AG10803 (cell line): ENCODE measurements at regions not wholly inside any gene's neighbourhood (a gene's known extent, or its start where the extent isn't known, plus 50 kb on each side); places are given as distances from the start of the nearest gene placed in this dataset.

Experiments
- DNase-seq: peaks from one replicate; pipeline ENCODE4 v3.0.0; 2010; ENCODE audit warnings: low read depth
- H3K4me3 ChIP-seq: 2 replicates; pipeline ENCODE4 v1.5.1; 2011; ENCODE audit warnings: mild to moderate bottlenecking, low read length, control low read depth
- CTCF ChIP-seq: conservative IDR thresholded peaks from 2 replicates; pipeline ENCODE4 v1.5.1; 2011; ENCODE audit warnings: mild to moderate bottlenecking, low read length, control low read depth, inconsistent platforms

GRCh38 chr9:693201-694091 lies 148.1 kb upstream of the DMRT1 start:
- H3K4me3 ChIP-seq: peak overlapping the region; percentile 51
- TF ChIP-seq CTCF: peak; percentile 24; the same call in 1 of the 2 replicates
- DNase-seq: peak; percentile 93

- DNase-seq: no peak
- H3K4me3 ChIP-seq: peak overlapping the region; percentile 51
- TF ChIP-seq CTCF: no peak
Measured at GRCh38 chr9:694092-694402, 147.4 kb upstream of the DMRT1 start.

GRCh38 chr9:694403-695154 lies 146.9 kb upstream of the DMRT1 start:
- H3K4me3 ChIP-seq: peak overlapping the region; percentile 51
- peak; percentile 90 for DNase-seq

GRCh38 chr9:695252-695651 lies 146.2 kb upstream of the DMRT1 start:
- no peak for DNase-seq
- TF ChIP-seq CTCF: no peak
- peak overlapping the region; percentile 21 for H3K4me3 ChIP-seq

More at GRCh38 chr9:694403-695154, 146.9 kb upstream of the DMRT1 start:
- TF ChIP-seq CTCF: no peak

- no peak overlapping the region for H3K4me3 ChIP-seq
- peak; percentile 53 for TF ChIP-seq CTCF
- DNase-seq: peak; percentile 79
Measured at GRCh38 chr9:696332-697323, 144.9 kb upstream of the DMRT1 start.

GRCh38 chr9:698276-698675 lies 143.2 kb upstream of the DMRT1 start:
- no peak for TF ChIP-seq CTCF
- H3K4me3 ChIP-seq: no peak overlapping the region
- peak; percentile 58 for DNase-seq
